PC-3 (cell line): ENCODE measurements at regions not wholly inside any gene's neighbourhood (a gene's known extent, or its start where the extent isn't known, plus 50 kb on each side); places are given as distances from the start of the nearest gene placed in this dataset.

Source experiments
- EZH2 ChIP-seq: fragments of 300-600 bp; sonication (generic); IDR thresholded peaks from one replicate; pipeline ENCODE4 v1.6.1; 2017; ENCODE audit warnings: antibody characterized with exemption, mild to moderate bottlenecking, low read length; ENCODE audit not compliant: unreplicated experiment
- TF ChIP-seq, protein P1 (sequence below): fragments of 300-600 bp; sonication (generic); conservative IDR thresholded peaks from 2 replicates; pipeline ENCODE4 v1.5.1; 2017; ENCODE audit warnings: antibody characterized with exemption, low read depth, mild to moderate bottlenecking, low read length

DNA sequence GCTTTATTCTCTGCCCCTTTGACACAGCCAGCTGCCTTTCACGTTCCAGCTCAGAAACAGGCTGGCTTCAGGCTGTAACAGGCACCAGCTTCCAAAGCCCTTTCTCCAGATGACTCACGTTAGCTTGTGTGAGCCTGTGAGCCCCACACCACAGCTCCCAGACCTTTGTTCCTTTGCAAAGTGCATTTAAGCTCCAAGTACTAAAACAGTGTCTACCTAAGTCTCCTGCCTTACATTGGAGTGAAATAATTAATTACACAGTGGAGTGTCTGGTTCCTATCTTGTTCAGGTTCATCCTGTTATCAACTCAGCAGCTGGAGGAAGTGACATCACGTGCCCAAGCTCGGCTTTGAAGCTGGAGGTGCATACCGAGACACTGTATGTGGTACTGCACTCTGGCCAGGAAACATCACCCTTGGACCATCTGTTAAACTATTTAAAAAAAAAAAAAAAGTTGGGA, 475.8 kb downstream of the FOXO1 start:
- TF ChIP-seq, protein P1, sequence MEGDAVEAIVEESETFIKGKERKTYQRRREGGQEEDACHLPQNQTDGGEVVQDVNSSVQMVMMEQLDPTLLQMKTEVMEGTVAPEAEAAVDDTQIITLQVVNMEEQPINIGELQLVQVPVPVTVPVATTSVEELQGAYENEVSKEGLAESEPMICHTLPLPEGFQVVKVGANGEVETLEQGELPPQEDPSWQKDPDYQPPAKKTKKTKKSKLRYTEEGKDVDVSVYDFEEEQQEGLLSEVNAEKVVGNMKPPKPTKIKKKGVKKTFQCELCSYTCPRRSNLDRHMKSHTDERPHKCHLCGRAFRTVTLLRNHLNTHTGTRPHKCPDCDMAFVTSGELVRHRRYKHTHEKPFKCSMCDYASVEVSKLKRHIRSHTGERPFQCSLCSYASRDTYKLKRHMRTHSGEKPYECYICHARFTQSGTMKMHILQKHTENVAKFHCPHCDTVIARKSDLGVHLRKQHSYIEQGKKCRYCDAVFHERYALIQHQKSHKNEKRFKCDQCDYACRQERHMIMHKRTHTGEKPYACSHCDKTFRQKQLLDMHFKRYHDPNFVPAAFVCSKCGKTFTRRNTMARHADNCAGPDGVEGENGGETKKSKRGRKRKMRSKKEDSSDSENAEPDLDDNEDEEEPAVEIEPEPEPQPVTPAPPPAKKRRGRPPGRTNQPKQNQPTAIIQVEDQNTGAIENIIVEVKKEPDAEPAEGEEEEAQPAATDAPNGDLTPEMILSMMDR = no peak
- TF ChIP-seq EZH2 = no peak
